HEK293 (cell line): ENCODE measurements at regions not wholly inside any gene's neighbourhood (a gene's known extent, or its start where the extent isn't known, plus 50 kb on each side); places are given as distances from the start of the nearest gene placed in this dataset.
"Not testable (repeated sequence)": the region's sequence is repeated elsewhere in the genome, so short reads cannot be mapped to it uniquely, and the experiment has no call there.

Experiments used
- CTCF ChIA-PET: fragments of 350-600 bp; formaldehyde crosslinking; extraction: SDS; loops from one replicate; lab custom pipeline; 2021; ENCODE audit warnings: antibody characterized with exemption; lab: Yijun Ruan, JAX
- POLR2A ChIA-PET: fragments of 300-600 bp; formaldehyde crosslinking; extraction: SDS; loops from one replicate; lab custom pipeline; 2020; ENCODE audit warnings: antibody characterized with exemption, inconsistent platforms; lab: Yijun Ruan, JAX
- H3K27ac ChIP-seq: fragments of 200-500 bp; sonication (Bioruptor generic); 2 replicates; pipeline ENCODE4 v1.5.1; 2014; ENCODE audit warnings: low read depth, low read length, control low read depth, inconsistent platforms; ENCODE audit errors: extremely low read depth
- H3K36me3 ChIP-seq, 2 experiments: fragments of 200-500 bp in 1 of 2; sonication (Bioruptor generic) in 1 of 2; 1 replicate in 1 of 2; 2 replicates in 1 of 2; pipeline ENCODE4 v1.5.1; 2014 to 2017; ENCODE audit warnings: inconsistent platforms in 2 of 2, low read length in 2 of 2; ENCODE audit not compliant: control insufficient read depth in 2 of 2, insufficient read depth in 1 of 2
- H3K4me1 ChIP-seq: fragments of 200-500 bp; sonication (Bioruptor generic); 2 replicates; pipeline ENCODE4 v1.5.1; 2014; ENCODE audit warnings: mild to moderate bottlenecking, low read length, inconsistent platforms; ENCODE audit not compliant: control insufficient read depth, insufficient read depth
- H3K4me3 ChIP-seq: 2 replicates; pipeline ENCODE4 v1.5.1; 2011; ENCODE audit warnings: low read depth, mild to moderate bottlenecking, control low read depth, low read length, moderate library complexity
- H3K9me3 ChIP-seq: fragments of 200-500 bp; sonication (Bioruptor generic); 2 replicates; pipeline ENCODE4 v1.5.1; 2014; ENCODE audit warnings: low read depth, low read length, inconsistent platforms; ENCODE audit not compliant: control insufficient read depth, insufficient read depth
- KLF10 ChIP-seq: fragments of 450-650 bp; IDR thresholded peaks from 2 replicates; pipeline ENCODE4 v1.5.1; 2018; ENCODE audit warnings: missing biosample characterization, mild to moderate bottlenecking, missing genetic modification characterization
- PRDM1 ChIP-seq: fragments of 450-650 bp; formaldehyde crosslinking; IDR thresholded peaks from 2 replicates; pipeline ENCODE4; 2016; ENCODE audit warnings: missing biosample characterization, missing genetic modification characterization
- ZNF350 ChIP-seq: fragments of 450-650 bp; formaldehyde crosslinking; IDR thresholded peaks from 2 replicates; pipeline ENCODE4 v1.5.0; 2017; ENCODE audit warnings: missing biosample characterization, mild to moderate bottlenecking, missing genetic modification characterization
- ZNF660 ChIP-seq: fragments of 450-650 bp; IDR thresholded peaks from 2 replicates; pipeline ENCODE4 v1.5.1; 2018; ENCODE audit warnings: missing biosample characterization, mild to moderate bottlenecking, missing genetic modification characterization
- ZSCAN30 ChIP-seq: fragments of 450-650 bp; IDR thresholded peaks from 2 replicates; pipeline ENCODE4 v1.5.1; 2018; ENCODE audit warnings: missing biosample characterization, mild to moderate bottlenecking, missing genetic modification characterization, moderate library complexity
- TF ChIP-seq, protein P1 (sequence below): fragments of 450-650 bp; formaldehyde crosslinking; conservative IDR thresholded peaks from 2 replicates; pipeline ENCODE4 v1.5.1; 2016; ENCODE audit warnings: low read depth, missing biosample characterization, missing genetic modification characterization
- TF ChIP-seq, protein P2 (sequence below): fragments of 450-650 bp; formaldehyde crosslinking; IDR thresholded peaks from 2 replicates; pipeline ENCODE4 v1.5.1; 2016; ENCODE audit warnings: missing biosample characterization, missing genetic modification characterization
- TF ChIP-seq, protein P3 (sequence below): fragments of 450-650 bp; formaldehyde crosslinking; IDR thresholded peaks from 2 replicates; pipeline ENCODE4 v1.5.1; 2016; ENCODE audit warnings: missing biosample characterization, missing genetic modification characterization

DNA sequence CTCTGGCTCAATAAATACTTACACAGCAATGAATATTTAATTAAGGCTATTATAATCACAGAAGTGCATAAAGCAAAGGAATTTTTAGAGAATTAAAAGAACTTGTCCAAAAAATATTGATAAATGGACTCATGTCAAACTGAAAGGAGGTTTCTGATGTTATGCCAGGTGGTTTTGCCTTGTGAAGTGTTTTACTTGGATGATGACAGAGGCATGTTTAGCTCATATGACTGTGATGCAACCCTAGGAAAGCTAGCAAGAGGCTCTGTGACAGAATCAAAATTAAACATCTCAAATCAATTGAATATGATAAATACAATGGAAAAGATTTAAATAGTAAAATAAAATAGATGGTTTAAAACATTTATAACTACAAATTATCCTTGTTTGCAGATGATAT lies 137.3 kb downstream of the TMEM200A start:
- Histone ChIP-seq H3K4me1 (no peaks in the 10 kb centered on the region), H3K27ac (no peak overlapping the region), H3K9me3 (no peaks in the 10 kb centered on the region), H3K4me3 (no peak overlapping the region), H3K36me3 (no peaks in the 10 kb centered on the region)
- POLR2A ChIA-PET = no interaction called here
- TF ChIP-seq ZNF660 (peak; percentile 56; the same call in 1 of the 2 replicates), PRDM1 (tag by site-specific recombination) (no peak), ZSCAN30 (tag by site-specific recombination) (no peak), KLF10 (tag by site-specific recombination) (no peak), ZNF350 (tag by site-specific recombination) (0 out of 2 replicates have a peak, but pooled peaks have one; percentile 20)
- TF ChIP-seq, protein P1, sequence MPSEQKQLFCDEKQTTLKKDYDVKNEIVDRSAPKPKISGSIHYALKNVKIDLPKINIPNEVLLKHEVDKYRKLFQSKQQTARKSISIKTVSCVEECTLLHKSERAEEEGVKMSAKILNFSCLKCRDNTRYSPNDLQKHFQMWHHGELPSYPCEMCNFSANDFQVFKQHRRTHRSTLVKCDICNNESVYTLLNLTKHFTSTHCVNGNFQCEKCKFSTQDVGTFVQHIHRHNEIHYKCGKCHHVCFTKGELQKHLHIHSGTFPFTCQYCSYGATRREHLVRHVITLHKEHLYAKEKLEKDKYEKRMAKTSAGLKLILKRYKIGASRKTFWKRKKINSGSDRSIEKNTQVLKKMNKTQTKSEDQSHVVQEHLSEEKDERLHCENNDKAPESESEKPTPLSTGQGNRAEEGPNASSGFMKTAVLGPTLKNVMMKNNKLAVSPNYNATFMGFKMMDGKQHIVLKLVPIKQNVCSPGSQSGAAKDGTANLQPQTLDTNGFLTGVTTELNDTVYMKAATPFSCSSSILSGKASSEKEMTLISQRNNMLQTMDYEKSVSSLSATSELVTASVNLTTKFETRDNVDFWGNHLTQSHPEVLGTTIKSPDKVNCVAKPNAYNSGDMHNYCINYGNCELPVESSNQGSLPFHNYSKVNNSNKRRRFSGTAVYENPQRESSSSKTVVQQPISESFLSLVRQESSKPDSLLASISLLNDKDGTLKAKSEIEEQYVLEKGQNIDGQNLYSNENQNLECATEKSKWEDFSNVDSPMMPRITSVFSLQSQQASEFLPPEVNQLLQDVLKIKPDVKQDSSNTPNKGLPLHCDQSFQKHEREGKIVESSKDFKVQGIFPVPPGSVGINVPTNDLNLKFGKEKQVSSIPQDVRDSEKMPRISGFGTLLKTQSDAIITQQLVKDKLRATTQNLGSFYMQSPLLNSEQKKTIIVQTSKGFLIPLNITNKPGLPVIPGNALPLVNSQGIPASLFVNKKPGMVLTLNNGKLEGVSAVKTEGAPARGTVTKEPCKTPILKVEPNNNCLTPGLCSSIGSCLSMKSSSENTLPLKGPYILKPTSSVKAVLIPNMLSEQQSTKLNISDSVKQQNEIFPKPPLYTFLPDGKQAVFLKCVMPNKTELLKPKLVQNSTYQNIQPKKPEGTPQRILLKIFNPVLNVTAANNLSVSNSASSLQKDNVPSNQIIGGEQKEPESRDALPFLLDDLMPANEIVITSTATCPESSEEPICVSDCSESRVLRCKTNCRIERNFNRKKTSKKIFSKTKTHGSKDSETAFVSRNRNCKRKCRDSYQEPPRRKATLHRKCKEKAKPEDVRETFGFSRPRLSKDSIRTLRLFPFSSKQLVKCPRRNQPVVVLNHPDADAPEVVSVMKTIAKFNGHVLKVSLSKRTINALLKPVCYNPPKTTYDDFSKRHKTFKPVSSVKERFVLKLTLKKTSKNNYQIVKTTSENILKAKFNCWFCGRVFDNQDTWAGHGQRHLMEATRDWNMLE = peak; percentile 45; the same call in 1 of the 2 replicates
- TF ChIP-seq, protein P2, sequence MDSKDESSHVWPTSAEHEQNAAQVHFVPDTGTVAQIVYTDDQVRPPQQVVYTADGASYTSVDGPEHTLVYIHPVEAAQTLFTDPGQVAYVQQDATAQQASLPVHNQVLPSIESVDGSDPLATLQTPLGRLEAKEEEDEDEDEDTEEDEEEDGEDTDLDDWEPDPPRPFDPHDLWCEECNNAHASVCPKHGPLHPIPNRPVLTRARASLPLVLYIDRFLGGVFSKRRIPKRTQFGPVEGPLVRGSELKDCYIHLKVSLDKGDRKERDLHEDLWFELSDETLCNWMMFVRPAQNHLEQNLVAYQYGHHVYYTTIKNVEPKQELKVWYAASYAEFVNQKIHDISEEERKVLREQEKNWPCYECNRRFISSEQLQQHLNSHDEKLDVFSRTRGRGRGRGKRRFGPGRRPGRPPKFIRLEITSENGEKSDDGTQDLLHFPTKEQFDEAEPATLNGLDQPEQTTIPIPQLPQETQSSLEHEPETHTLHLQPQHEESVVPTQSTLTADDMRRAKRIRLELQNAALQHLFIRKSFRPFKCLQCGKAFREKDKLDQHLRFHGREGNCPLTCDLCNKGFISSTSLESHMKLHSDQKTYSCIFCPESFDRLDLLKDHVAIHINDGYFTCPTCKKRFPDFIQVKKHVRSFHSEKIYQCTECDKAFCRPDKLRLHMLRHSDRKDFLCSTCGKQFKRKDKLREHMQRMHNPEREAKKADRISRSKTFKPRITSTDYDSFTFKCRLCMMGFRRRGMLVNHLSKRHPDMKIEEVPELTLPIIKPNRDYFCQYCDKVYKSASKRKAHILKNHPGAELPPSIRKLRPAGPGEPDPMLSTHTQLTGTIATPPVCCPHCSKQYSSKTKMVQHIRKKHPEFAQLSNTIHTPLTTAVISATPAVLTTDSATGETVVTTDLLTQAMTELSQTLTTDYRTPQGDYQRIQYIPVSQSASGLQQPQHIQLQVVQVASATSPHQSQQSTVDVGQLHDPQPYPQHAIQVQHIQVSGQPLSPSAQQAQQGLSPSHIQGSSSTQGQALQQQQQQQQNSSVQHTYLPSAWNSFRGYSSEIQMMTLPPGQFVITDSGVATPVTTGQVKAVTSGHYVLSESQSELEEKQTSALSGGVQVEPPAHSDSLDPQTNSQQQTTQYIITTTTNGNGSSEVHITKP (tag by site-specific recombination) = peak; percentile 54
- TF ChIP-seq, protein P3, sequence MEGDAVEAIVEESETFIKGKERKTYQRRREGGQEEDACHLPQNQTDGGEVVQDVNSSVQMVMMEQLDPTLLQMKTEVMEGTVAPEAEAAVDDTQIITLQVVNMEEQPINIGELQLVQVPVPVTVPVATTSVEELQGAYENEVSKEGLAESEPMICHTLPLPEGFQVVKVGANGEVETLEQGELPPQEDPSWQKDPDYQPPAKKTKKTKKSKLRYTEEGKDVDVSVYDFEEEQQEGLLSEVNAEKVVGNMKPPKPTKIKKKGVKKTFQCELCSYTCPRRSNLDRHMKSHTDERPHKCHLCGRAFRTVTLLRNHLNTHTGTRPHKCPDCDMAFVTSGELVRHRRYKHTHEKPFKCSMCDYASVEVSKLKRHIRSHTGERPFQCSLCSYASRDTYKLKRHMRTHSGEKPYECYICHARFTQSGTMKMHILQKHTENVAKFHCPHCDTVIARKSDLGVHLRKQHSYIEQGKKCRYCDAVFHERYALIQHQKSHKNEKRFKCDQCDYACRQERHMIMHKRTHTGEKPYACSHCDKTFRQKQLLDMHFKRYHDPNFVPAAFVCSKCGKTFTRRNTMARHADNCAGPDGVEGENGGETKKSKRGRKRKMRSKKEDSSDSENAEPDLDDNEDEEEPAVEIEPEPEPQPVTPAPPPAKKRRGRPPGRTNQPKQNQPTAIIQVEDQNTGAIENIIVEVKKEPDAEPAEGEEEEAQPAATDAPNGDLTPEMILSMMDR (tag by site-specific recombination) = no peak
- CTCF ChIA-PET = interaction anchor here (0.7 kb wide), 1 partner anchor 195 kb away, joined by 3 read pairs; no protein-coding TSS in a partner anchor

DNA sequence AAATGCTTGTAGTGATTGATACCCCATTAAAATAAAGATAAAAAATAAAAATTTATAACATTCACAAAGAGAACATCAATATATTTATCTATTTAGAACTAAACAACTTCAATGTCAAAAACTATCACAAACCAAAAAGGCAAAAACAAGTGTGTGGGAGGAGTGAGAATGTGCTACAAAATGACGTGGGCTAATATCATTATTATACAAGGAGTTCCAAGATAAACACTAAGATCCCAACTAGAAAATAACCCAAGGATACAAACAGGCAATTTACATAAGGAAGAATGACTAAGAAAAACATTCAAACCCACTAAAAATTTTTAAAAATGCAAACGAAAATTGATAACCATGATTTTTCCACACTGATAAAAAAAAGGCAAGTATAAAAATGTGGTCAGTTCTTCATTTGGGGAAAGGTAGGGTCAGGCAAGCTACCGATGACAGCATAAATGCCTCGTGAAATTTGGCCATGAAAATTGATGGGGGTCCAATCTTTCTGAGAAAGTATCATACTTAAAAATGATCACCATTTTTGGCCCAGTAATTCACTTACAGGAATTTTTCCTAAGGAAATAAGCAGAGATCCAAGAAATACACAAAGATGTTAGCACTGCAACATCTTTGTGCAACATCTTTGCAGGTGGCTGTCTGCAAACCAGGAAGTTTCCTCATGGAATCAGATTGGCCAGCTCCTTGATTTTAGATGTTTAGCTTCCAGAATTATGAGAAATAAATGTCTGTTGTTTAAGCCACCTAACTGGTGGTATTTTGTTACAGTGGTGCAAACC lies 140.2 kb downstream of the TMEM200A start:
- H3K4me3 ChIP-seq = no peak overlapping the region
- no peaks in the 10 kb centered on the region for H3K4me1 ChIP-seq
- CTCF ChIA-PET = no interaction called here
- H3K9me3 ChIP-seq = no peaks in the 10 kb centered on the region
- no peak overlapping the region for H3K27ac ChIP-seq
- POLR2A ChIA-PET = no interaction called here
- no peak for TF ChIP-seq KLF10 (tag by site-specific recombination)
- TF ChIP-seq, all 188 proteins: peak for 0
- H3K36me3 ChIP-seq = no peaks in the 10 kb centered on the region

GRCh38 chr6:130507005-130507665 lies 141.3 kb downstream of the TMEM200A start:
- H3K36me3 ChIP-seq, H3K27ac ChIP-seq, H3K4me3 ChIP-seq, CTCF ChIA-PET, POLR2A ChIA-PET, H3K9me3 ChIP-seq, H3K4me1 ChIP-seq: not testable (repeated sequence)
